ENCODE measurements at regions not wholly inside any gene's neighbourhood (a gene's known extent, or its start where the extent isn't known, plus 50 kb on each side); places are given as distances from the start of the nearest gene placed in this dataset.

GRCh38 chr12:85441741-85442140 is 161.7 kb downstream of the ALX1 start:
- no peaks in the 10 kb centered on the region for H3K36me3 ChIP-seq (ENCODE audit: control insufficient read depth in 1 of 2, insufficient read depth in 2 of 2, low read length in 2 of 2)
- no peak overlapping the region for H2AFZ ChIP-seq (ENCODE audit: insufficient read depth, low read length, poor library complexity)
- no peak overlapping the region for H2AK5ac ChIP-seq (ENCODE audit: low read length)
- H3K14ac ChIP-seq (ENCODE audit: low read length), result no peak overlapping the region
- no peaks in the 10 kb centered on the region for H3K4me1 ChIP-seq (ENCODE audit: control insufficient read depth in 1 of 2, insufficient read depth in 2 of 2, low read length in 2 of 2)
- no peak for DNase-seq
- no peak overlapping the region for H3K18ac ChIP-seq (ENCODE audit: low read length)
- no peak overlapping the region for H3K27ac ChIP-seq (ENCODE audit: low read depth, low read length)
- no peaks in the 10 kb centered on the region for H3K79me2 ChIP-seq (ENCODE audit: control insufficient read depth, insufficient read depth, low read length, poor library complexity)
- no peak overlapping the region for H4K12ac ChIP-seq (ENCODE audit: low read depth, low read length)
- no peak overlapping the region for H3K4me2 ChIP-seq (ENCODE audit: low read length)
- H3K79me1 ChIP-seq (ENCODE audit: low read length), result no peaks in the 10 kb centered on the region
- no peak overlapping the region for H3K4ac ChIP-seq (ENCODE audit: low read depth, low read length)
- H2BK5ac ChIP-seq (ENCODE audit: low read depth, low read length, poor library complexity), result no peak overlapping the region
- H3K23ac ChIP-seq (ENCODE audit: low read length), result no peak overlapping the region
- H2BK12ac ChIP-seq (ENCODE audit: low read length), result no peak overlapping the region
- H4K91ac ChIP-seq (ENCODE audit: low read depth, low read length), result no peak overlapping the region
- no peak overlapping the region for H2BK120ac ChIP-seq (ENCODE audit: insufficient read depth, low read length, poor library complexity)
- no peak overlapping the region for H4K8ac ChIP-seq (ENCODE audit: low read depth, low read length)
- WGBS (ENCODE audit: extremely low coverage, insufficient coverage, insufficient read length), result no CpG with 5 or more reads among the region's 1 CpG
- no peak overlapping the region for H3K4me3 ChIP-seq (ENCODE audit: low read depth, low read length)
- no peak overlapping the region for H3K9ac ChIP-seq (ENCODE audit: low read length)
- H3K27me3 ChIP-seq (ENCODE audit: insufficient read depth, low read length), result no peaks in the 10 kb centered on the region
- no peaks in the 10 kb centered on the region for H3K9me3 ChIP-seq (ENCODE audit: insufficient read depth, low read depth, low read length)

GRCh38 chr12:85445060-85445938 is 165.3 kb downstream of the ALX1 start:
- no CpG with 5 or more reads among the region's 6 CpGs for WGBS (ENCODE audit: extremely low coverage, insufficient coverage, insufficient read length)
- Histone ChIP-seq H2BK120ac (ENCODE audit: insufficient read depth, low read length, poor library complexity) (no peak overlapping the region), H3K9ac (ENCODE audit: low read length) (no peak overlapping the region), H4K12ac (ENCODE audit: low read depth, low read length) (no peak overlapping the region), H4K91ac (ENCODE audit: low read depth, low read length) (no peak overlapping the region), H2AK5ac (ENCODE audit: low read length) (no peak overlapping the region), H3K18ac (ENCODE audit: low read length) (no peak overlapping the region), H3K36me3 (ENCODE audit: control insufficient read depth in 1 of 2, insufficient read depth in 2 of 2, low read length in 2 of 2) (no peaks in the 10 kb centered on the region), H3K27me3 (ENCODE audit: insufficient read depth, low read length) (no peaks in the 10 kb centered on the region), H2BK5ac (ENCODE audit: low read depth, low read length, poor library complexity) (no peak overlapping the region), H3K9me3 (ENCODE audit: insufficient read depth, low read depth, low read length) (no peaks in the 10 kb centered on the region), H3K79me2 (ENCODE audit: control insufficient read depth, insufficient read depth, low read length, poor library complexity) (no peaks in the 10 kb centered on the region), H3K79me1 (ENCODE audit: low read length) (no peaks in the 10 kb centered on the region), H2AFZ (ENCODE audit: insufficient read depth, low read length, poor library complexity) (no peak overlapping the region), H2BK12ac (ENCODE audit: low read length) (no peak overlapping the region), H4K8ac (ENCODE audit: low read depth, low read length) (no peak overlapping the region), H3K27ac (ENCODE audit: low read depth, low read length) (no peak overlapping the region), H3K4ac (ENCODE audit: low read depth, low read length) (no peak overlapping the region), H3K23ac (ENCODE audit: low read length) (no peak overlapping the region), H3K4me3 (ENCODE audit: low read depth, low read length) (no peak overlapping the region), H3K14ac (ENCODE audit: low read length) (no peak overlapping the region), H3K4me2 (ENCODE audit: low read length) (no peak overlapping the region), H3K4me1 (ENCODE audit: control insufficient read depth in 1 of 2, insufficient read depth in 2 of 2, low read length in 2 of 2) (no peaks in the 10 kb centered on the region)
- DNase-seq, result no peak

- Histone ChIP-seq H4K12ac (ENCODE audit: low read depth, low read length) (no peak overlapping the region), H2BK5ac (ENCODE audit: low read depth, low read length, poor library complexity) (no peak overlapping the region)
- no CpG with 5 or more reads among the region's 1 CpG for WGBS (ENCODE audit: extremely low coverage, insufficient coverage, insufficient read length)
These were observed 168.0 kb downstream of the ALX1 start for GRCh38 chr12:85448031-85448430.

GRCh38 chr12:85448548-85449139 is 168.6 kb downstream of the ALX1 start:
- no CpG with 5 or more reads among the region's 4 CpGs for whole genome bisulfite sequencing (ENCODE audit: extremely low coverage, insufficient coverage, insufficient read length)

More at GRCh38 chr12:85448031-85448430, 168.0 kb downstream of the ALX1 start:
- Histone ChIP-seq H3K79me2 (ENCODE audit: control insufficient read depth, insufficient read depth, low read length, poor library complexity) (no peaks in the 10 kb centered on the region), H3K14ac (ENCODE audit: low read length) (no peak overlapping the region), H3K79me1 (ENCODE audit: low read length) (no peaks in the 10 kb centered on the region), H3K4me1 (ENCODE audit: control insufficient read depth in 1 of 2, insufficient read depth in 2 of 2, low read length in 2 of 2) (no peaks in the 10 kb centered on the region), H2BK12ac (ENCODE audit: low read length) (no peak overlapping the region), H3K9me3 (ENCODE audit: insufficient read depth, low read depth, low read length) (no peaks in the 10 kb centered on the region), H3K23ac (ENCODE audit: low read length) (no peak overlapping the region), H3K27me3 (ENCODE audit: insufficient read depth, low read length) (no peaks in the 10 kb centered on the region), H4K8ac (ENCODE audit: low read depth, low read length) (no peak overlapping the region), H3K4ac (ENCODE audit: low read depth, low read length) (no peak overlapping the region), H3K36me3 (ENCODE audit: control insufficient read depth in 1 of 2, insufficient read depth in 2 of 2, low read length in 2 of 2) (no peaks in the 10 kb centered on the region), H4K91ac (ENCODE audit: low read depth, low read length) (no peak overlapping the region), H2AFZ (ENCODE audit: insufficient read depth, low read length, poor library complexity) (no peak overlapping the region), H2BK120ac (ENCODE audit: insufficient read depth, low read length, poor library complexity) (no peak overlapping the region), H3K27ac (ENCODE audit: low read depth, low read length) (no peak overlapping the region), H3K4me2 (ENCODE audit: low read length) (no peak overlapping the region), H2AK5ac (ENCODE audit: low read length) (no peak overlapping the region), H3K4me3 (ENCODE audit: low read depth, low read length) (no peak overlapping the region), H3K9ac (ENCODE audit: low read length) (no peak overlapping the region), H3K18ac (ENCODE audit: low read length) (no peak overlapping the region)
- DNase-seq, result no peak

More at GRCh38 chr12:85448548-85449139, 168.6 kb downstream of the ALX1 start:
- peak in 1 of 2 donors; percentile 49 for DNase-seq
- Histone ChIP-seq H3K9me3 (ENCODE audit: insufficient read depth, low read depth, low read length) (no peaks in the 10 kb centered on the region), H2AK5ac (ENCODE audit: low read length) (no peak overlapping the region), H3K23ac (ENCODE audit: low read length) (no peak overlapping the region), H3K4ac (ENCODE audit: low read depth, low read length) (no peak overlapping the region), H4K8ac (ENCODE audit: low read depth, low read length) (no peak overlapping the region), H2AFZ (ENCODE audit: insufficient read depth, low read length, poor library complexity) (no peak overlapping the region), H3K14ac (ENCODE audit: low read length) (no peak overlapping the region), H3K4me1 (ENCODE audit: control insufficient read depth in 1 of 2, insufficient read depth in 2 of 2, low read length in 2 of 2) (no peaks in the 10 kb centered on the region), H3K79me1 (ENCODE audit: low read length) (no peaks in the 10 kb centered on the region), H3K27ac (ENCODE audit: low read depth, low read length) (no peak overlapping the region), H4K91ac (ENCODE audit: low read depth, low read length) (no peak overlapping the region), H3K9ac (ENCODE audit: low read length) (no peak overlapping the region), H2BK120ac (ENCODE audit: insufficient read depth, low read length, poor library complexity) (no peak overlapping the region), H3K18ac (ENCODE audit: low read length) (no peak overlapping the region), H3K36me3 (ENCODE audit: control insufficient read depth in 1 of 2, insufficient read depth in 2 of 2, low read length in 2 of 2) (no peaks in the 10 kb centered on the region), H2BK12ac (ENCODE audit: low read length) (no peak overlapping the region), H3K4me3 (ENCODE audit: low read depth, low read length) (no peak overlapping the region), H2BK5ac (ENCODE audit: low read depth, low read length, poor library complexity) (no peak overlapping the region), H3K79me2 (ENCODE audit: control insufficient read depth, insufficient read depth, low read length, poor library complexity) (no peaks in the 10 kb centered on the region), H4K12ac (ENCODE audit: low read depth, low read length) (no peak overlapping the region), H3K4me2 (ENCODE audit: low read length) (no peak overlapping the region), H3K27me3 (ENCODE audit: insufficient read depth, low read length) (no peaks in the 10 kb centered on the region)
